Pancreas (tissue), 10 donors: ENCODE measurements at regions not wholly inside any gene's neighbourhood (a gene's known extent, or its start where the extent isn't known, plus 50 kb on each side); places are given as distances from the start of the nearest gene placed in this dataset.

ENCODE experiments used
- ATAC-seq, 4 donors: fragments of 200-7000 bp; cut with Tn5 transposase; one replicate each; pipeline versions ENCODE4 v1.8.0 to v1.9.1; 2020; ENCODE audit warnings: mild to moderate bottlenecking in 4 of 4, moderate library complexity in 4 of 4
- DNase-seq, 6 donors: peaks; one replicate each; pipeline ENCODE4 v3.0.0-alpha.2; 2020
- FAIRE-seq: peaks from 2 replicates; lab custom pipeline; 2012; peaks lifted over from hg19 to GRCh38; lab: Jason Lieb, UNC
- H3K27ac ChIP-seq, 4 donors: fragments of 200-600 bp; sonication (generic); 1 replicate in 3 of 4; 2 replicates in 1 of 4; pipeline versions ENCODE4 v1.5.0 to v1.8.0; 2020
- H3K27me3 ChIP-seq, 4 donors: fragments of 200-600 bp; one replicate each; pipeline ENCODE4 v1.8.0; 2021
- H3K36me3 ChIP-seq, 3 donors: fragments of 200-600 bp; sonication (generic) in 1 of 3; one replicate each; pipeline versions ENCODE4 v1.5.0 to v1.8.0; 2020 to 2021
- H3K4me1 ChIP-seq, 3 donors: fragments of 200-600 bp; one replicate each; pipeline ENCODE4 v1.8.0; 2021
- H3K4me3 ChIP-seq, 4 donors: fragments of 200-600 bp; sonication (generic) in 2 of 4; one replicate each; pipeline versions ENCODE4 v1.5.0 to v1.8.0; 2020 to 2021
- H3K9me3 ChIP-seq, 4 donors: fragments of 200-600 bp; one replicate each; pipeline ENCODE4 v1.8.0; 2021
- WGBS, 2 donors: extraction: QIAGEN DNeasy Blood & Tissue Kit; methylation state at CpG; one replicate each; pipeline ENCODE4 v1.1.7; 2013; 5-methylcytosine and 5-hydroxymethylcytosine counted together
- intact Hi-C, 3 donors: fragments of 100-400 bp; cut with DNase I; formaldehyde crosslinking; loops; one replicate each; pipeline versions ENCODE4 v1.11.1 to v1.14.2; 2022
- TF ChIP-seq, protein P1 (sequence below), 4 donors: fragments of 200-600 bp; sonication (generic) in 3 of 4; IDR thresholded peaks; one replicate each; pipeline versions ENCODE4 v1.5.0 to v1.8.0; 2021; ENCODE audit warnings: antibody characterized with exemption in 4 of 4
- donor health status: healthy with polysubstance abuse.
- donor health status: DM: no; HTN: no; CAD: no; lungs with moderate emphysema.
- donor health status: DM: no; HTN: no; CAD: no.
- donor health status: control.
- donor health status: control.
- donor health status: Bipolar disorder and iron deficiency.
- donor health status: DM: yes; HTN: yes; CAD: no.
- donor health status: DM: no; HTN: no; CAD: no.
- donor health status: DM: no; HTN: no; CAD: no.
- donor health status: DM: yes; HTN: yes; CAD: no.

- ATAC-seq: no peak
- H3K4me3 ChIP-seq: no peak overlapping the region
- TF ChIP-seq, protein P1, sequence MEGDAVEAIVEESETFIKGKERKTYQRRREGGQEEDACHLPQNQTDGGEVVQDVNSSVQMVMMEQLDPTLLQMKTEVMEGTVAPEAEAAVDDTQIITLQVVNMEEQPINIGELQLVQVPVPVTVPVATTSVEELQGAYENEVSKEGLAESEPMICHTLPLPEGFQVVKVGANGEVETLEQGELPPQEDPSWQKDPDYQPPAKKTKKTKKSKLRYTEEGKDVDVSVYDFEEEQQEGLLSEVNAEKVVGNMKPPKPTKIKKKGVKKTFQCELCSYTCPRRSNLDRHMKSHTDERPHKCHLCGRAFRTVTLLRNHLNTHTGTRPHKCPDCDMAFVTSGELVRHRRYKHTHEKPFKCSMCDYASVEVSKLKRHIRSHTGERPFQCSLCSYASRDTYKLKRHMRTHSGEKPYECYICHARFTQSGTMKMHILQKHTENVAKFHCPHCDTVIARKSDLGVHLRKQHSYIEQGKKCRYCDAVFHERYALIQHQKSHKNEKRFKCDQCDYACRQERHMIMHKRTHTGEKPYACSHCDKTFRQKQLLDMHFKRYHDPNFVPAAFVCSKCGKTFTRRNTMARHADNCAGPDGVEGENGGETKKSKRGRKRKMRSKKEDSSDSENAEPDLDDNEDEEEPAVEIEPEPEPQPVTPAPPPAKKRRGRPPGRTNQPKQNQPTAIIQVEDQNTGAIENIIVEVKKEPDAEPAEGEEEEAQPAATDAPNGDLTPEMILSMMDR (IDR thresholded peaks at IDR 0.05): no peak
- WGBS, 2 donors: 70 to 82% methylated on average over 7 of the region's 7 CpGs
- H3K9me3 ChIP-seq: no peaks in the 10 kb centered on the region
- H3K4me1 ChIP-seq: no peaks in the 10 kb centered on the region
- no peak overlapping the region for H3K27ac ChIP-seq
- H3K36me3 ChIP-seq: no peaks in the 10 kb centered on the region
- DNase-seq: no peak
- intact Hi-C loops: no loop called here
- H3K27me3 ChIP-seq: no peaks in the 10 kb centered on the region
- FAIRE-seq: no peak
These were observed 209.1 kb downstream of the UQCRFS1 start for GRCh38 chr19:29003641-29004409.

GRCh38 chr19:29002336-29002735 is 210.6 kb downstream of the UQCRFS1 start:
- Histone ChIP-seq H3K9me3 (no peaks in the 10 kb centered on the region), H3K36me3 (no peaks in the 10 kb centered on the region), H3K27ac (no peak overlapping the region), H3K27me3 (no peaks in the 10 kb centered on the region), H3K4me1 (no peaks in the 10 kb centered on the region), H3K4me3 (no peak overlapping the region)
- WGBS, 2 donors: 57 to 78% methylated on average over 10 of the region's 10 CpGs
- intact Hi-C loops: no loop called here
- TF ChIP-seq, protein P1 (IDR thresholded peaks at IDR 0.05): no peak
- ATAC-seq: no peak
- FAIRE-seq: no peak
- DNase-seq: no peak

DNA sequence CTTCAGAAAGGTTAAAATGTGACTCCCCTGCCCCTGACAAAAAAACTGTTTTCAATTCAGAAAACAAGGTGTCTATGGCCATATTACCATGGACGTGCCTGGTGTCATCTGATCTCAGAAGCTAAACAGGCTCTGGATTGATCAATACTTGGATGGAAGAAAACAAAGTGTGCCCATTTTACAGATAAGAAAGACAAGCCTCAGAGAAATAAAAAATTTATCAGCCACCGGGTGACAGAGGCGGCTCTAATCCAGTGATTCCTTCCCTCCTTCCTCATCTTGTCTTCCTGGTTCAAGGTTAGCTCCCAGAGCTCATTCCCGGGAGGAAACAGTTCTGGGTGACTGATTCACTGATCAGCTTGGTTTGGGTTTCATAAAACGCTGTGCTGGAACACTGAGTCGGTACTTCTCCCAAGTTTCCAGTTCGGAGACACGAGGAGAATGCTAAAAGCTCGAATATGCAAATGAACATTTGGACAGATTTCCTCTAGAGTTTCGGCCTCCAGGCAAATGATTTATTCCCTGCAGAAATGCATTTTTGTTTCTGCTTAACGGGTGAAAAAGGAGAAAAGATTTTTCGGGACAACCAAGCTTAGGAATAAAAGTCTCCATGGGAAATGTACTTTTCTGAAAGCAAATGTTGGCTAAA is 211.2 kb downstream of the UQCRFS1 start:
- FAIRE-seq (no peak), DNase-seq (no peak), ATAC-seq (no peak)
- no peaks in the 10 kb centered on the region for H3K36me3 ChIP-seq
- 30 to 40% methylated on average over 12 of the region's 12 CpGs for WGBS, 2 donors
- H3K4me1 ChIP-seq: no peaks in the 10 kb centered on the region
- no peaks in the 10 kb centered on the region for H3K9me3 ChIP-seq
- no peak overlapping the region for H3K27ac ChIP-seq
- H3K4me3 ChIP-seq: no peak overlapping the region
- no peaks in the 10 kb centered on the region for H3K27me3 ChIP-seq
- intact Hi-C loops: no loop called here
- TF ChIP-seq, protein P1 (IDR thresholded peaks at IDR 0.05): no peak

- TF ChIP-seq, protein P1 (IDR thresholded peaks at IDR 0.05): no peak
- DNase-seq (no peak), ATAC-seq (no peak), FAIRE-seq (no peak)
- Histone ChIP-seq H3K36me3 (no peaks in the 10 kb centered on the region), H3K27me3 (no peaks in the 10 kb centered on the region), H3K27ac (no peak overlapping the region), H3K4me1 (no peaks in the 10 kb centered on the region), H3K4me3 (no peak overlapping the region), H3K9me3 (no peaks in the 10 kb centered on the region)
- intact Hi-C loops: no loop called here
- WGBS, 2 donors: 34 to 49% methylated on average over 7 of the region's 7 CpGs
These were observed 211.8 kb downstream of the UQCRFS1 start for GRCh38 chr19:29001141-29001581.
